Activated T-cell treated with anti-CD3 and anti-CD28 coated beads, Interleukin-2, amount 50 U/mL, for 72 hours (primary cell): ENCODE measurements at regions not wholly inside any gene's neighbourhood (a gene's known extent, or its start where the extent isn't known, plus 50 kb on each side); places are given as distances from the start of the nearest gene placed in this dataset.
"Not testable (repeated sequence)": the region's sequence is repeated elsewhere in the genome, so short reads cannot be mapped to it uniquely, and the experiment has no call there.

Experiments
- ATAC-seq, 2 donors: fragments of 150-1000 bp; cut with Tn5 transposase; replicated peaks in 1 of 2; 2 replicates each; pipeline ENCODE4 v1.10.0; 2021; ENCODE audit warnings: moderate library complexity in 2 of 2, mild to moderate bottlenecking in 1 of 2
- DNase-seq, 2 donors: peaks; one replicate each; pipeline ENCODE4 v3.0.0; 2021 to 2022; ENCODE audit warnings: mixed read lengths in 1 of 2
- H3K27ac Mint-ChIP-seq: one replicate; pipeline ENCODE4 v1.8.0; 2022; ENCODE audit warnings: mild to moderate bottlenecking, moderate library complexity, mixed read lengths
- H3K27me3 Mint-ChIP-seq: one replicate; pipeline ENCODE4 v1.8.0; 2022; ENCODE audit warnings: low read depth, mixed read lengths
- H3K36me3 Mint-ChIP-seq, 2 donors: one replicate each; pipeline ENCODE4 v1.8.0; 2022; ENCODE audit warnings: mixed read lengths in 2 of 2, mild to moderate bottlenecking in 1 of 2; ENCODE audit not compliant: insufficient read depth in 2 of 2
- H3K4me1 Mint-ChIP-seq: one replicate; pipeline ENCODE4 v1.8.0; 2022; ENCODE audit warnings: low read depth, mixed read lengths
- H3K4me3 Mint-ChIP-seq, 2 donors: one replicate each; pipeline ENCODE4 v1.8.0; 2022; ENCODE audit warnings: mild to moderate bottlenecking in 2 of 2, mixed read lengths in 2 of 2, moderate library complexity in 2 of 2
- H3K9me3 Mint-ChIP-seq, 2 donors: one replicate each; pipeline ENCODE4 v1.8.0; 2022; ENCODE audit warnings: mixed read lengths in 2 of 2

DNA sequence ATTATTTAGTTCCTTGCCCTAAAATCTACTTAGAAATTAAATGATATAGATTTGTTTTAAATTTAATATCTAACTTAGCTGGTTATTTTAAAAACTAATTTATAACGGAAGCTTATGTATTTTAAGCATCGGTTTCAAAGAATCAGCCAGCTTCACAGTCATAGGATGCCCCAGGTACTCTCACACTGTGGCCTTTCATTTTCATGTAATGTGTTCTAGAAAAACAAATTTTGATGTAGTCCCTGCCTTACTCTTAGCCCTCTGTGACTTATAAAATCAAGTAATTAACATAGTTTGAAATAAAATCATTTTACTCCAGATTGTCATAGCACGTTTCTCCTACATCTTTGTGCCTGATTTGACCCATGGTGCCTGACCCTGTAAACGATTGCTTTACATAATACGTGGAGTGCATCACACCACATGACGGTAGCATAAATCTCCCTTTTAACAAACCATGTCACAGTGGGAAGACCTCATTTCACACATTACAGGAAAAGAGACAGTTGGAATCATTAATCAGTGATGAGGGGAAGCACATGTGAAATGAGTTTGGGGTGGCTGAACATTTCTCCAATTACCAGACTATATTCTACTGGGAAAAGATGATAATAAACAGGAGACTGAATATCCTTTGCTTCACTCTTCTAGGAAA is 731.5 kb upstream of the CDH9 start:
- no peak overlapping the region for H3K27ac Mint-ChIP-seq
- peaks cover 0 to 1% of the 10 kb centered on the region in 2 donors for H3K36me3 Mint-ChIP-seq
- no peaks in the 10 kb centered on the region for H3K4me1 Mint-ChIP-seq
- ATAC-seq (no peak), DNase-seq (no peak)
- H3K9me3 Mint-ChIP-seq = peaks cover 10 to 11% of the 10 kb centered on the region in 2 donors
- H3K27me3 Mint-ChIP-seq = no peaks in the 10 kb centered on the region
- no peak overlapping the region for H3K4me3 Mint-ChIP-seq

DNA sequence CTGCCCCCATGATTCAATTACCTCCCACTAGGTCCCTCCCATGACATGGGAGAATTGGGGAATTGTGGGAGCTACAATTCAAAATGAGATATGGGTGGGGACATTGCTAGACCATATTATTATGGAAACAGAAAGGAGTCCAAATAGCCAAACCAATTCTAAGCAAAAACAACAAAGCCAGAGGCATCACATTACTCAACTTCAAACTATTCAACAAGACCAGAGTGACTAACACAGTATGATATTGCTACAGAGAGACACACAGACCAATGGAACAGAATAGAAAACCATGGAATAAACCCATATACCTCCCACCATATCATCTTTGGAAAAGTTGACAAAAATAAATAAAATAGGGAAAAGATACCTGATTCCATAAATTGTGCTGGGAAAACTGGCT is 710.5 kb upstream of the CDH9 start:
- Mint-ChIP-seq H3K4me1 (no peaks in the 10 kb centered on the region), H3K27ac (no peak overlapping the region), H3K4me3 (no peak overlapping the region), H3K27me3 (no peaks in the 10 kb centered on the region), H3K36me3 (peaks cover 0 to 3% of the 10 kb centered on the region in 2 donors), H3K9me3 (peaks cover 8 to 12% of the 10 kb centered on the region in 2 donors)
- DNase-seq (no peak), ATAC-seq (no peak)

- not testable (repeated sequence) for H3K9me3 Mint-ChIP-seq, H3K36me3 Mint-ChIP-seq, H3K4me3 Mint-ChIP-seq, ATAC-seq, H3K27ac Mint-ChIP-seq, H3K4me1 Mint-ChIP-seq, H3K27me3 Mint-ChIP-seq, DNase-seq
These were observed 705.1 kb upstream of the CDH9 start for GRCh38 chr5:27743383-27743979.

DNA sequence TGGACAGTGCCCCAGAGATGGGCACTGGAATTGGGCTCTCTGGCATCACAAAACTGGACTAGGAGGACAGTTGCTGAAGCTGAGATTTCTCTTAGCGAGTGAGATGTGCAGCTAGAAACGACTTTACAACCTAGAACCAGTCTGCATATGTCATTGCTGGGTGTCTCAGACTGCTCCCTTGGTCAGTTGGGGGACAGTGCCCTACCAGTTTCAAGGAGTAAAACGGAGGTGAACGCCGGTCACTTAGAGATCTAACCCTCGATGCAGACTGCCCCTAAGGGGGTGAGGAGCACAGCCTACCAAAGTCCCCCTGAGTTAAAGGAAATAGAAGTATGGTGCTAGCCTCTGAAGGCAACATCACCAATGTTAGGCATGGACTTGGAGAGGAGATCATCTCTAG is 704.4 kb upstream of the CDH9 start:
- Mint-ChIP-seq H3K4me1 (no peaks in the 10 kb centered on the region), H3K27me3 (no peaks in the 10 kb centered on the region), H3K9me3 (peaks cover 5 to 8% of the 10 kb centered on the region in 2 donors), H3K36me3 (no peaks in the 10 kb centered on the region), H3K27ac (no peak overlapping the region), H3K4me3 (no peak overlapping the region)
- ATAC-seq (no peak), DNase-seq (no peak)

DNA sequence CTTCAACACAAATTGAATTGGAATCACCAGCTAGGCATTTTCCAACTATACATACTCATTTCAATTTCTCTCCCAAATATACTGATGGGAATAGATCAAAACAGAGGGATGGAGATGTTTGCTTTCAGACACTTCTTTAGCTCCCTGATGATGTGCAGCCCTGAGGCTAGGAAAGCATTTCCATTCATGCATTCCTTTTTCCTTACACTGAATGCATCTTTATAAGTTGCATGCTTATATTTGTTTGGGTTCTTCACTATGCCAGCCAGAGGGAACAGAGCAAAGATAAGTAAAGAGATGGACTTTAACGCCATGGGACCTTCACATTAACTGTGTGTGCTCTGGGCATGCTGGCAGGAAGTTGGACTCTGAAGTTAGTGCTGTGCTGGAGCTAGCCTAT is 696.5 kb upstream of the CDH9 start:
- Mint-ChIP-seq H3K27me3 (no peaks in the 10 kb centered on the region), H3K4me3 (no peak overlapping the region), H3K9me3 (peaks cover 4 to 6% of the 10 kb centered on the region in 2 donors), H3K27ac (no peak overlapping the region), H3K4me1 (no peaks in the 10 kb centered on the region), H3K36me3 (peaks cover 0 to 1% of the 10 kb centered on the region in 2 donors)
- DNase-seq (no peak), ATAC-seq (no peak)

DNA sequence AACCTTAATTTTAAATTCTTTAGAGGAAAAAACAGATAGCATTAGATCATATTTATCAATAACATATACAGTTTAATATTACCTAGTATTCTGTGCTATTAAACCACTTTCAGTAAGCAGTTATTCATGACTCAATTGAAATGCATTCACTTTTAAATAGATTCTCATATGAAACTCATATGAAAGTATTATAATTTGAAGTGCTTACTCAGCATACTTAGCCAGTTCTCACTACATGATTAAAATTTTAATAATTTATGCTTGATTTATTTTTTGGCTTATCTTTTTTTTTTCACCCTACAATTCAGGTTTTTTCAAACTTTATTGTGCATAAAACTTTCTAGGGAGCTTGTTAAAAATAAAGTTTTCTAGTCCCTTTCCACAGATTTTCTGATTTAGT is 694.9 kb upstream of the CDH9 start:
- no peak overlapping the region for H3K4me3 Mint-ChIP-seq
- no peaks in the 10 kb centered on the region for H3K4me1 Mint-ChIP-seq
- peaks cover 0 to 1% of the 10 kb centered on the region in 2 donors for H3K36me3 Mint-ChIP-seq
- peaks cover 4 to 6% of the 10 kb centered on the region in 2 donors for H3K9me3 Mint-ChIP-seq
- no peaks in the 10 kb centered on the region for H3K27me3 Mint-ChIP-seq
- DNase-seq = no peak
- H3K27ac Mint-ChIP-seq = no peak overlapping the region
- ATAC-seq = no peak

GRCh38 chr5:27727254-27727653 is 688.9 kb upstream of the CDH9 start:
- Mint-ChIP-seq H3K27me3 (no peaks in the 10 kb centered on the region), H3K9me3 (peaks cover 3 to 8% of the 10 kb centered on the region in 2 donors), H3K27ac (no peak overlapping the region), H3K4me3 (no peak overlapping the region), H3K4me1 (no peaks in the 10 kb centered on the region), H3K36me3 (peaks cover 0 to 1% of the 10 kb centered on the region in 2 donors)
- no peak for DNase-seq
- no peak for ATAC-seq

DNA sequence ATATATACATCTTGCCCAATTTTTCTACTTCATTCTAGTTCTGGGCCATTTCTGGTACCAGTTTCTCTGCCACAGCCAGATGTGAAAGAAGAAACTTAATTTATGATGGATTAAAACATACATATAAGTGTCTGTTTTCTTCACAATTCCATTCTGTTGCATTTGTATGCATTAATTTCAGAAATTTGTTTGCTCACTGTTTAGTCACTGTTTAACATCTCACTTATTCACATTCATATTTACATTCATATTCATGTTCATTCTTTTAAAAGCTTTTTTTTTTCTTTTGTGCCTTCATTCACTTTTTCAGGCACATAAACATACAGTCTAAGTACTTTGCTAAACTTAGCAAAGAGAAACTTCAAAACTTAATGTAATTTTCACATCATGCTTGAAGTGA is 684.0 kb upstream of the CDH9 start:
- no peak overlapping the region for H3K4me3 Mint-ChIP-seq
- no peak overlapping the region for H3K27ac Mint-ChIP-seq
- no peaks in the 10 kb centered on the region for H3K27me3 Mint-ChIP-seq
- no peak for ATAC-seq
- H3K9me3 Mint-ChIP-seq = peaks cover 3 to 5% of the 10 kb centered on the region in 2 donors
- H3K36me3 Mint-ChIP-seq = no peaks in the 10 kb centered on the region
- no peak for DNase-seq
- H3K4me1 Mint-ChIP-seq = no peaks in the 10 kb centered on the region

DNA sequence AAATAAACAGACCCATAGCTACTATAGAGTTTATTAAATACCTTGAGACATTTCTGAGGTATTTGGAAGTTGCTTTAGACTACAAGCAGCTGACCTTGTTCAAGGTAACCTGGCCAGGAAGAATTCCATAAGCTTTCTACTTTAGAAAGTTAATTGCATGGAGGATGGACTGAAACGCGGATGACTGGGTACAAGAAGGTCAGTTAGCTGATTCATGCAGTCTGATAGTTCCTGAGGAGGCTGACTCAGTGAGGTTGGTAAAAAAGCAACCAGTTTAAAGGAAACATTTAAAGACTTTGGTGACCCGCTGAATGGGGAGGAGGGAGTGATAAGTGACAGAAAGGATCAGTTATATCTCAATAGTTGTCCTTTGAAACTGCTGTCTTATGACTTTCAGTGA is 670.1 kb upstream of the CDH9 start:
- no peak for DNase-seq
- Mint-ChIP-seq H3K36me3 (no peaks in the 10 kb centered on the region), H3K9me3 (peaks cover 5 to 6% of the 10 kb centered on the region in 2 donors)

GRCh38 chr5:27706832-27707231 is 668.4 kb upstream of the CDH9 start:
- Mint-ChIP-seq H3K27me3 (no peaks in the 10 kb centered on the region), H3K4me1 (no peaks in the 10 kb centered on the region), H3K9me3 (peaks cover 5 to 9% of the 10 kb centered on the region in 2 donors), H3K36me3 (no peaks in the 10 kb centered on the region), H3K4me3 (no peak overlapping the region), H3K27ac (no peak overlapping the region)
- no peak for ATAC-seq
- DNase-seq = no peak

More for the DNA sequence above, 670.1 kb upstream of the CDH9 start:
- no peaks in the 10 kb centered on the region for H3K4me1 Mint-ChIP-seq
- no peak overlapping the region for H3K27ac Mint-ChIP-seq
- no peak overlapping the region for H3K4me3 Mint-ChIP-seq
- no peaks in the 10 kb centered on the region for H3K27me3 Mint-ChIP-seq
- ATAC-seq = no peak

- DNase-seq (no peak), ATAC-seq (no peak)
- H3K27me3 Mint-ChIP-seq = no peaks in the 10 kb centered on the region
- H3K4me1 Mint-ChIP-seq = no peaks in the 10 kb centered on the region
- H3K27ac Mint-ChIP-seq = no peak overlapping the region
- H3K36me3 Mint-ChIP-seq = no peaks in the 10 kb centered on the region
- H3K9me3 Mint-ChIP-seq = peaks cover 3 to 5% of the 10 kb centered on the region in 2 donors
- H3K4me3 Mint-ChIP-seq = no peak overlapping the region
These were observed 667.3 kb upstream of the CDH9 start for GRCh38 chr5:27705661-27706060.

DNA sequence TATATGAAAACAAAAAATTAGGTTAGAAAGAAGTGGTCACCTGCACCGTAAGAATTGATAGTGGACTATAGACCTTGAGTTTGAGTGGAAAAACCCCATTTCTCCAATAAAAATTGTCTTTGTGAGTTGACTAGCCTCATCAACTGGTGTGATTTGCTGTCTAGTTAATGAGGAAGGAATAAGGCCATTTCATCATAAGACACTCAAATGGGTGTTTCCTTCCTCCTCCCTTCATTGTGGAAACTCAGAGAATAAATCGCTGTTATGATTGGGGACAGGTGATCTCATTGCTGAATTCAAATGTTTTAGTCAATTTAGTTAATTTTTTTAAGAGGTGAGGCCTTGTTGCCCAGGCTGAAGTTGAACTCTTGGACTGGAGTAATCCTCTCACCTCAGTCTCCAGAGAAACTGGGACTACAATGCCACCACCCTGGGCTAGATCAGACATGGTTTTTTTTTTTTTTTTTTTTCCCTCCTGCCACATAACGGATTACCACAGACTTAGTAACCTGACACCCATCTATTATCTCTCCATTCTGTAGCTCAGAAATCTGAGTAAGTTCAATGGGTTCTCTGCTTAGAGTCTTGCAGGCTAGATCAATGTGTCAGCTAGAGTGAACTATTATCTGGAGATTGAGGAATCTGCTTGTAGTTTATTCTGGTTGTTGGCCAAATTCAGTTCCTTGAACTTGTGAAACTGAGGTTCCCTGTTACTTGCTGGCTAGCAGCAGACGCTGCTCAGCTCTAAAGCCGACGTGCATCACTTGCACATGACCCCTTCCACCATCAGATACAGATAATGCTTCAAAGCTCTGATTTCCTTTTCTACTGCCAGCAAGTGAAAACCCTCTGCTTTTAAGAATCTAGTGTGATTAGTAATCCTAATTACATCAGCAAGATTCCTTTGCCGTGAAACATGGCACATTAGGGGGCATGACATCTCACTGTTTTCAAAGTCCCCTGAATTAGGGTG is 663.8 kb upstream of the CDH9 start:
- Mint-ChIP-seq H3K4me3 (no peak overlapping the region), H3K27me3 (no peaks in the 10 kb centered on the region), H3K9me3 (peaks cover 3% of the 10 kb centered on the region in 2 donors), H3K36me3 (no peaks in the 10 kb centered on the region), H3K27ac (no peak overlapping the region), H3K4me1 (no peaks in the 10 kb centered on the region)
- DNase-seq (no peak), ATAC-seq (no peak)

- Mint-ChIP-seq H3K4me3 (no peak overlapping the region), H3K27me3 (no peaks in the 10 kb centered on the region), H3K9me3 (peaks cover 5 to 6% of the 10 kb centered on the region in 2 donors), H3K4me1 (no peaks in the 10 kb centered on the region), H3K27ac (no peak overlapping the region), H3K36me3 (no peaks in the 10 kb centered on the region)
- ATAC-seq (no peak), DNase-seq (no peak)
These were observed 662.1 kb upstream of the CDH9 start for GRCh38 chr5:27700526-27700925.
